DND-41 (cell line): ENCODE measurements at regions not wholly inside any gene's neighbourhood (a gene's known extent, or its start where the extent isn't known, plus 50 kb on each side); places are given as distances from the start of the nearest gene placed in this dataset.
"Not testable (repeated sequence)": the region's sequence is repeated elsewhere in the genome, so short reads cannot be mapped to it uniquely, and the experiment has no call there.

Experiments used
- ATAC-seq: fragments of 200-7000 bp; cut with Tn5 transposase; 3 replicates; pipeline ENCODE4 v1.9.1; 2021; ENCODE audit warnings: low read depth; ENCODE audit not compliant: insufficient read depth
- DNase-seq: peaks from one replicate; pipeline ENCODE4 v3.0.0-alpha.2; 2020
- H2AFZ ChIP-seq: 2 replicates; pipeline ENCODE4 v1.6.0; 2012; ENCODE audit warnings: low read depth, low read length
- H3K27ac ChIP-seq: 2 replicates; pipeline ENCODE4 v1.5.1; 2012; ENCODE audit warnings: low read length, inconsistent platforms
- H3K27me3 ChIP-seq: fragments of 200-600 bp; sonication (generic); 2 replicates; pipeline ENCODE4 v1.6.0; 2012; ENCODE audit warnings: low read length, mild to moderate bottlenecking, inconsistent platforms; ENCODE audit not compliant: insufficient read depth, poor library complexity
- H3K36me3 ChIP-seq: 2 replicates; pipeline ENCODE4 v1.5.1; 2012; ENCODE audit warnings: low read length, inconsistent platforms; ENCODE audit not compliant: insufficient read depth
- H3K4me1 ChIP-seq: 2 replicates; pipeline ENCODE4 v1.5.1; 2012; ENCODE audit warnings: mild to moderate bottlenecking, low read length; ENCODE audit not compliant: insufficient read depth
- H3K4me2 ChIP-seq: 2 replicates; pipeline ENCODE4 v1.6.0; 2012; ENCODE audit warnings: mild to moderate bottlenecking, moderate library complexity, low read length, inconsistent platforms; ENCODE audit not compliant: insufficient read depth
- H3K4me3 ChIP-seq, 2 experiments: fragments of 200-600 bp in 1 of 2; shearing (Covaris generic) in 1 of 2; 2 replicates each; pipeline ENCODE4 v1.5.1; 2012 to 2016; ENCODE audit warnings: inconsistent platforms in 2 of 2, low read length in 2 of 2, mild to moderate bottlenecking in 2 of 2, low read depth in 1 of 2, moderate library complexity in 1 of 2
- H3K79me2 ChIP-seq: 2 replicates; pipeline ENCODE4 v1.6.0; 2012; ENCODE audit warnings: low read length, inconsistent platforms; ENCODE audit not compliant: insufficient read depth
- H3K9ac ChIP-seq: 2 replicates; pipeline ENCODE4 v1.6.0; 2012; ENCODE audit warnings: low read depth, mild to moderate bottlenecking, inconsistent platforms, low read length, moderate library complexity
- H3K9me3 ChIP-seq: 2 replicates; pipeline ENCODE4 v1.5.1; 2012; ENCODE audit warnings: low read length, moderate library complexity, mild to moderate bottlenecking, inconsistent platforms; ENCODE audit not compliant: insufficient read depth, severe bottlenecking
- H4K20me1 ChIP-seq: 2 replicates; pipeline ENCODE4 v1.6.0; 2012; ENCODE audit warnings: low read length; ENCODE audit not compliant: insufficient read depth
- EZH2 ChIP-seq: IDR thresholded peaks from 3 replicates; pipeline ENCODE4 v1.6.1; 2012; ENCODE audit warnings: borderline replicate concordance, low read depth, mild to moderate bottlenecking, moderate library complexity, low read length, inconsistent platforms; ENCODE audit not compliant: severe bottlenecking
- TF ChIP-seq, protein P1 (sequence below): IDR thresholded peaks from 2 replicates; pipeline ENCODE4 v1.5.1; 2012; ENCODE audit warnings: borderline replicate concordance, low read length, moderate library complexity, mild to moderate bottlenecking; ENCODE audit not compliant: poor library complexity, severe bottlenecking; ENCODE audit errors: extremely low read depth

DNA sequence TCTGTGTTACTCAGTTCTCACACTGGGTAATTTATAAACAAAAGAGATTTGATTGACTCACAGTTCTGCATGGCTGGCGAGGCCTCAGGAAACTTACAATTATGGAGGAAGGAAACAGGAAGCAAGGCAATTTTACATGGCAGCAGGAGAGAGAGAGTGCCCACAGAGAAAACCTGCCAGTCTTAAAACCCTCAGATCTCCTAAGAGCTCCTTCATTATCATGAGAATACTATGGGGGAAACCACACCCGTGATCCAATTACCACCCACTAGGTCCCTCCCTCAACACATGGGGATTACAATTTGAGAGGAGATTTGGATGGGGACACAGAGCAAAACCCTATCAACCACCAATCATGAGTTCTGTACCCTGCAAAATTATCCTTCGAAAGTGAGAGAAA is 1180.8 kb downstream of the JRKL start:
- Histone ChIP-seq H3K4me3 (no peak overlapping the region), H3K4me1 (no peaks in the 10 kb centered on the region), H3K27me3 (no peaks in the 10 kb centered on the region), H3K27ac (no peak overlapping the region), H2AFZ (no peak overlapping the region), H3K9ac (no peak overlapping the region), H3K79me2 (no peaks in the 10 kb centered on the region), H3K9me3 (no peaks in the 10 kb centered on the region), H3K4me2 (no peak overlapping the region), H3K36me3 (no peaks in the 10 kb centered on the region), H4K20me1 (no peaks in the 10 kb centered on the region)
- TF ChIP-seq, protein P1, sequence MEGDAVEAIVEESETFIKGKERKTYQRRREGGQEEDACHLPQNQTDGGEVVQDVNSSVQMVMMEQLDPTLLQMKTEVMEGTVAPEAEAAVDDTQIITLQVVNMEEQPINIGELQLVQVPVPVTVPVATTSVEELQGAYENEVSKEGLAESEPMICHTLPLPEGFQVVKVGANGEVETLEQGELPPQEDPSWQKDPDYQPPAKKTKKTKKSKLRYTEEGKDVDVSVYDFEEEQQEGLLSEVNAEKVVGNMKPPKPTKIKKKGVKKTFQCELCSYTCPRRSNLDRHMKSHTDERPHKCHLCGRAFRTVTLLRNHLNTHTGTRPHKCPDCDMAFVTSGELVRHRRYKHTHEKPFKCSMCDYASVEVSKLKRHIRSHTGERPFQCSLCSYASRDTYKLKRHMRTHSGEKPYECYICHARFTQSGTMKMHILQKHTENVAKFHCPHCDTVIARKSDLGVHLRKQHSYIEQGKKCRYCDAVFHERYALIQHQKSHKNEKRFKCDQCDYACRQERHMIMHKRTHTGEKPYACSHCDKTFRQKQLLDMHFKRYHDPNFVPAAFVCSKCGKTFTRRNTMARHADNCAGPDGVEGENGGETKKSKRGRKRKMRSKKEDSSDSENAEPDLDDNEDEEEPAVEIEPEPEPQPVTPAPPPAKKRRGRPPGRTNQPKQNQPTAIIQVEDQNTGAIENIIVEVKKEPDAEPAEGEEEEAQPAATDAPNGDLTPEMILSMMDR: no peak
- TF ChIP-seq EZH2: no peak
- DNase-seq (no peak), ATAC-seq (no peak)

DNA sequence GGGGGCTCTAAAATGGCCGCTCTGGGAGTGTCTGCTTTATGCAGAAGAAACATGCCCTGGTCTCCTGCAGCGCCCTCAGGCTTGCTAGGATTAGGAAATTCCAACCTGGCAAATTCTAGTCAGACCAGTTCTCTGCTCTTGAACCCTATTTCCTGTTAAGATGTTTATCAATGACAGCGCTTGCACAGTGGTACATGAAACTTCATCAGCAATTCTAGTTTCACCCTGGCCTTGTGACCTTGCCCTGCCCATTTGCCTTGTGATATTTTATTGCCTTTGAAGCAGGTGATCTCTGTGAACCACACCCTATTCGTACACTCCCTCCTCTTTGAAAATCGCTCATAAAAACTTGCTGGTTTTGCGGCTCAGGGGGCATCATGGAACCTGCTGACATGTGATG is 1184.0 kb downstream of the JRKL start:
- H2AFZ ChIP-seq, DNase-seq, H3K9ac ChIP-seq, H3K36me3 ChIP-seq, H4K20me1 ChIP-seq, H3K27me3 ChIP-seq, ATAC-seq, H3K9me3 ChIP-seq, H3K4me2 ChIP-seq, H3K4me1 ChIP-seq, H3K4me3 ChIP-seq, H3K79me2 ChIP-seq, H3K27ac ChIP-seq: not testable (repeated sequence)

DNA sequence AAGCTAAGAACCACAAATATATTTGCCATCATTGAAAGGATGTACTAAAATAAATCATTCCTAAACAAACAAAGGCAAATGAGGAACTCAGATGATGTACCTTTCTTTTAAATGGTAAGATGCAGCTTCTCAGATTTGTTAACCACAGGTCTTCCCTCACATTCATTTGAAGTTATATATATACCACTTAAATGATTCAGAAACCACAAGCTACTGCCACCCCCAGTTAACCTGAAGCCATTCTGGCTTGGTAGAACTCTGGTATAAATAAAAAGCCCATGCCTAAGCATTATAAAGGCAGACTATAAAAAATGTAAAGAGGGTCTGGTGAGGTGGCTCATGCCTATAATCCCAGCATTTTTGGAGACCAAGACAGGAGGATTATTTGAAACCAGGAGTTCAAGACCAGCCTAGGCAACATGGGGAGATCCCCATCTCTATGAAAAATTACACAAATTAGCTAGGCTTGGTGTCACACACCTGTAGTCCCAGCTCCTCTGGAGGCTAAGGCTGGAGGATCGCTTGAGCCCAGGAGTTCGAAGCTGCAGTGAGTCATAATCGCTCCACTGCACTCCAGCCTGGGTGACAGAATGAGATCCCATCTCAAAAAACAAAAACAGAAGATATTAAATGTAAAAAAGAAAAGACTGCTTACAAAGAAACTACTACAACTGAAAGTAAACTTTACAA is 1185.3 kb downstream of the JRKL start:
- Histone ChIP-seq H3K9me3 (no peaks in the 10 kb centered on the region), H3K4me1 (no peaks in the 10 kb centered on the region), H3K4me3 (no peak overlapping the region), H4K20me1 (no peaks in the 10 kb centered on the region), H3K4me2 (no peak overlapping the region), H3K79me2 (no peaks in the 10 kb centered on the region), H2AFZ (no peak overlapping the region), H3K27me3 (no peaks in the 10 kb centered on the region), H3K27ac (no peak overlapping the region), H3K9ac (no peak overlapping the region), H3K36me3 (no peaks in the 10 kb centered on the region)
- TF ChIP-seq, protein P1: no peak
- TF ChIP-seq EZH2: no peak
- DNase-seq: no peak
- ATAC-seq: no peak

DNA sequence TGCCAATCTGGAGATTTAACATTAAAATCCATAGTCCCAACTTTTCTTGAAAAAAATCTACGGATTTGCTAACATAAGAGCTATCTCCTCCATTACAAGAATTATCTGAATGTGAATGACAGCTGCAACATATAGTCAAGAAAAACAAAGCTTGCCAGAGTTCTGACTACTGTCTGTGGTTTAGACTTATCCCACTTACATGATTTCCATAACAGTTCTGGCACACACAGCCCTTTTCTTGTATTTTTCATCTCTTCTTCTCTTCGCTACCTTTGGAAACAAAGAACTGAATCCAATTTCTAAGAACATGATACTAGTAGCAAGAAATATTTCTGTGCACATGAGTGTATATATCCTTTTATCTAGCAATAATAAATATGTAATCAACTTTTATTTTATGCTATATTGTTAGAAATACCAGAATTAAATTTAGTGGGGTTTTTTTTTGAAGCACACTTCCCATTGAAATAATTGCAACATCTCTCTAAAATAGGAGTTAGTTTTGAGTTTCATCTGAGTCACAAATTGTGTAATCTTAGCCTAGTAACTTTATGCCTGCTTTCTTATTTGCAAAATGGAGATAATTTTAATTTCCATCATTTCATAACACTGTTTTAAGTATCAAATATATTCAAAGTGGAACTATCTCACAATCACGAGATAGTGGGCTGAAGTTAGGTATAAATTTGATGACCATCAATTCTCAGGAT is 1217.6 kb downstream of the JRKL start:
- Histone ChIP-seq H3K4me1 (no peaks in the 10 kb centered on the region), H4K20me1 (no peaks in the 10 kb centered on the region), H3K9ac (no peak overlapping the region), H2AFZ (no peak overlapping the region), H3K4me2 (no peak overlapping the region), H3K9me3 (no peaks in the 10 kb centered on the region), H3K27me3 (no peaks in the 10 kb centered on the region), H3K4me3 (no peak overlapping the region), H3K79me2 (no peaks in the 10 kb centered on the region), H3K36me3 (no peaks in the 10 kb centered on the region), H3K27ac (no peak overlapping the region)
- no peak for ATAC-seq
- TF ChIP-seq, protein P1: no peak
- no peak for TF ChIP-seq EZH2
- no peak for DNase-seq
